ENCODE measurements at regions not wholly inside any gene's neighbourhood (a gene's known extent, or its start where the extent isn't known, plus 50 kb on each side); places are given as distances from the start of the nearest gene placed in this dataset.
"Not testable (repeated sequence)": the region's sequence is repeated elsewhere in the genome, so short reads cannot be mapped to it uniquely, and the experiment has no call there.

DNA sequence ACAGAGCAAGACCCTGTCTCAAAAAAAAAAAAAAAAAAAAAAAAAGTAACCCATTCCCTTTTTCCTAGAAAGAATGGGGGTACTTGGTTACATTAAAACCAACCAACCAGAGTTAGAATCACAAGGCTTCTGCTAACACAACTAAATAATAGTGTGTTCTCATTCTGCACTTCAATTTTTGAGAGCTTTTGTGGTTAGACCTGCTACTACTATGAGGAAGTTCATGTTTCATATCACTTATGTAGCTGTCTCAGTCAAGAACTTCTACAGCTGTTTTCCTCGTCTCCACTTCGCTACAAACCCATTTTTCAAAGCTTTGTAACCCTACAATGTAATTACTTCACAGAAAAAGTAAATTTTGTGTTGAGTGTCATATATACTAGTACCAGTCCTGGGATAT is 58.3 kb downstream of the PDHA2 start:
- DNase-seq, result no peak

DNA sequence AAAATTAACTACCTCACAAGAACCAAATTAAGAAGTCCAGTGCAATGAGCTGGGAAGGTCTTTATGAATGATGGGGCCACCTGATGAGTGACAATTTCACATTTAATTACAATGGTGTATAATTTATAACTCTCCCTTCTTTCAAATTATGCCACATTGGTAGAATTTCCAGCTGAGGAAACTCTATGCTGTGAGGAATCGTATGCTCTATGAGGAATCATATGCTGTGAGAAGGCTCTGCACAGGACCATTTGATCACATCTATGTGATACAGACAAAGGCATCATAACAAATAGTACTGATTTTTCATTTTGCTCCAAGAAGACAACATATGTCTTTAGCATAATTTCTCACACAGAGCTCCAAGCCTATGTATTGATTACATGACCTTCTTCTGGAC is 69.3 kb downstream of the PDHA2 start:
- DNase-seq, result no peak

DNA sequence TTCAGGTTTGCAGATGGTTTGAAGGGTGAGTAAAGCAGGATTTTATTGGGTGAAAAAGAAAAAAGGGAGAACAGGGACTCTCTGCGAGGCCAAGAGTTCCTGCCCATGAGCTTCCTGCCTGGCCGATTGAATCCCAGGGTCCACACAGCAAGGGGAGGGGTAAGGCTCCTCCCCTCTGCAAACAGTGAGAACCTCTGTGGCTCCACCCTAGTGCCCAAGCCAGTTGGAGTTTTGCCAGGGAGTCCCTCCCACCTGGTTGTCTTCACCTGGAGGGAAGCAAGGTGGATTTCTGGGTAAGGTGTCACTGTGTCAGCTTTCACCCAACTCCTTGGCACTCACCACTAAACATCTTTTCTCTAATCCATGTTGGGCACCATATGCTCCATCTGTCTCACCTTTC is 70.9 kb downstream of the PDHA2 start:
- DNase-seq, result no peak

- DNase-seq, result no peak
Observed at GRCh38 chr4:95921470-95921869, 81.6 kb downstream of the PDHA2 start.

- DNase-seq, result no peak
Observed at GRCh38 chr4:95929448-95930064, 89.7 kb downstream of the PDHA2 start.

DNA sequence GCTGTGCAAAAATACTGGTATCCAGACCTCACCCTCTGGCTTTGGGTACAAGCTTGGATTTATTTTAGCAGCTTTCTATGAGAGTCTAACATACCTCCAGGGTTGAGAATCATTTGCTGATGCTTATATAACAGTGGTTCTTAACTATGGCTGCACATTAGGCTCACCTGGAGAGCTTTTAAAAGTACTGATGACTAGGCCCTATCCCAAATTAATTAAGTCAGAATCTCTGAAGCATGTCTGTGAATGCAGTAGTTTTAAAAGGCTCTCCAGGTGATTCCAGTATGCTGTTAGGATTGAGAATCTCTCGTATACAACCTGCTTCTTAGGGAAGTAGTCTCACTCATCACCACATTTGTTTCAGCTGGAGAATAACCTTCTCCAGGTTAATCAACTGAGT is 99.2 kb downstream of the PDHA2 start:
- no peak for DNase-seq

- no peak for DNase-seq
Observed at GRCh38 chr4:95949136-95949765, 109.4 kb downstream of the PDHA2 start.

- no peak for DNase-seq
Observed at GRCh38 chr4:95949808-95950207, 109.9 kb downstream of the PDHA2 start.

DNA sequence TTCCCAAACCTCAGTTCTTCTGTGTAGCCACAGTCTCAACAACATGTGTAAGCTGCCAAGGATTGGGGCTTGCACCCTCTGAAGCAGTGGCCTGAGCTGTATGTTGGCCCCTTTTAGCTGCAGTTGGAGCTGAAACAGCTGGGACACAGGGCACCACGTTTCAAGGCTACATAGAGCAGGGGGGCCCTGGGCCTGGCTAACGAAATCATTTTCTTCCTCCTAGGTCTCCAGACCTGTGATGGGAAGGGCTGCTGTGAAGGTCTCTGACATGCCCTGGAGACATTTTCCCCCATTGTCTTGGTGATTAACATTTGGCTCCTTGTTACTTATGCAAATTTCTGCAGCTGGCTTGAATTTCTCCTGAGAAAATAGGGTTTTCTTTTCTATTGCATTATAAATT is 112.6 kb downstream of the PDHA2 start:
- not testable (repeated sequence) for DNase-seq

DNA sequence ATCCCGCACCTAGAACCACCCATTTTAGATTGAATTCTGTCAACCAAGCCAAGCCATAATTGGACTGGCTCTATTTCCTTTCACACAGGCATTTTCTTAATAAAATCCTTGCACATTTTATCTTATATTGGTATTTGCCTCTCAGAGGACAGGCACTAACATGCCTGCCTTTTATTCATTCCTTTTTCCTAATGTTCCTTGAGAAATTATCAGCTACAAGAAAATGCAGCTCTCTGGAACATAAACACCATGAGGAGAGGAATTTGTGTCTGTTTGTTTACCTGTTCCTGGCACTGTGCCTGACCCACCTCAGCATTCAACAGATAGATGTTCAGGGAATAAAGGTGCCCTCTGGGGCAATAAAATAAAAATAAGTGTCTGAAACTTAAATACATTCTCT is 116.2 kb downstream of the PDHA2 start:
- DNase-seq, result no peak

DNA sequence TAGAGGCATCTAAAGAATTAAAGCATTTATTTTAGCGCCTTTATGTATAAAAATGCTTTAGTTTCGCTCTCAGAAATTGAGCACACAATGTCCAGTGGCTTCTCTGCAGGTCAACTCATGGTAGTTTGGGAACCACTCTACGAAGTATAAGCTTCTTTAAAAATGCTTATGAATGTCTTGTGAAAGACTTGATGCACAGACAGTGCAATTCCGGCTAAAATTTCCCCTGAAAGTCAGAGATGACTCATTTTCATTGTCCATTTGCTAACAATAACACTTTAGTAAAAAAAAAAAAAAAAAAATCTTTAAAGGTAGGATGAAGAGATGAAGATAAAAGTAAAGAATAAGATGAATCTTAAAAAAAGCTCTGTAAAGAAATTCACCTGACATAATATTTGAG is 117.2 kb downstream of the PDHA2 start:
- DNase-seq, result no peak

DNA sequence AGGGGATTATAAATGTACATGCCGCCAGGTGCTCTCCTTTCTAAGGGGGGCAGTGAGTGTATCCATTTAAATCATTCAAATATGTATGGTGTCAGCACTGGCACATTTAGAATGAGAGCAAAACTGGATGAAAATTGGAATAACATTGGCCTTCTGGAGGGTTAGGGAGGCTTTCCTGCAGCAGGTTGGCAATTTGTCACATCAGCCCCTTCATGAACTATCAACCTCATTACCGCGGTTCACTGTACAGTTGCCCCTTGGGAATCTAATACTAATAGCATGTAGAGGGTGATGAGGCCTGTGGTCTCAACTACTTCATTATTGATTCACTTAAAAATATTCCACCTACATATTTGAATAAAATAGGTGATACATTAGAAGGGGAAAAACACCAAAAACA is 117.9 kb downstream of the PDHA2 start:
- no peak for DNase-seq

- DNase-seq, result no peak
Observed at GRCh38 chr4:95959182-95959581, 119.3 kb downstream of the PDHA2 start.

DNA sequence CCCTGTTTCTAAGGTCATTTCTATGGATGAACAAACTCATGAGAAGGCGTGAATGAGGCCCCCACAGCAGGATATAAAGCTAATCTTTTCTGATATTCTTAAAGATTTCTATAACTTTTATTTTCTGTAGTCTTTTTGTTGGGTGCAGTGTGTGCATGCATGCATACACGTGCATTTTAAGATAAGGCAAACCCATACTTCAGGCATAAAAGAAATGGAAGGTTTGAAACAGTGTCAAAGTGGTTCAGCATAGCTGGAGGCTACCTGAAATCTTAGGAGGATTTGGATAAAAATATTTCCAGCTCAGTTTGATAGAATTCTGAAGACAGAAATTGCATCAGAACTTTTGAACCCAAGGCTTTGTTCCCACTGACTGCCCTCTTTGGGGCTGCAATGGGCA is 119.7 kb downstream of the PDHA2 start:
- DNase-seq, result no peak

- DNase-seq, result no peak
Observed at GRCh38 chr4:95963456-95963855, 123.6 kb downstream of the PDHA2 start.

GRCh38 chr4:95979961-95980876 is 140.3 kb downstream of the PDHA2 start:
- DNase-seq, result no peak

GRCh38 chr4:95980877-95981360 is 141.0 kb downstream of the PDHA2 start:
- DNase-seq, result no peak

GRCh38 chr4:95981591-95981990 is 141.7 kb downstream of the PDHA2 start:
- DNase-seq, result no peak

DNA sequence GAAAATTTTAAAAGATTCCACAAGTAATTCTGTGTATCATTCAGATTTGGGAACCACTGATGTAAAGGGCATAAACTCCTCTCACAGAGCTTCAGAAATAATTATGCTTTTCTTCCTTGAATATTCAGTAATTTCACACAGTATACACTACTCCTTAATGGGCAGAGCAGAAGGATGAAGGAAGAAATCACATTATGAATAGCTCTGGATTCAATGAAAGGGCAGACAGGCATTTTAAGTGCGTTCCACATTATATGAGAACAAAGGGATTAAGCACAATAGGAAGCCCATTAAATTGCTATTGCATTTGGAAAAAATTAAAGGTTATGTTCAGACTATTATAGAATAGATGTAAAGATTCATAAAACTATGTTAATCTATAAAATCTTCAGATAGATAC is 142.6 kb downstream of the PDHA2 start:
- no peak for DNase-seq

DNA sequence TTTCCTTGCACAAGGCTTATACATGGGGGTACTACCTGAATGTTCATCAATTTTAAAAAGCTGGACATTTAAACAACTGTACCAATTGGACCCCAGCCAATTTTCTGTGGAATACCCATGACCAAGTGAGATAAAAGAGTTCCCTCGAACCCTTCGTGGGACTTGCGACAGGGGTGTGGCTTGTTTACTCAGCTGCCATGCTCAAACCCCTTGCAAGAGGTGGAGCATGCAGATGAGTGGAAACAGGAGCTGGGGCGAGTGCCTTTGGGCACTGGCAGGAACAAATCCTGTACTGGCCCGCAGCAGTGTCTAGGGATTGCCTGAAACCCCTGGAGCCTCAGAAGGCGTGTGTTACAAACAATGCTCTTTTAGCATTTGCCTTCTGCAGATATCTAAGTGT is 144.2 kb downstream of the PDHA2 start:
- DNase-seq, result no peak

- no peak for DNase-seq
Observed at GRCh38 chr4:95985051-95985450, 145.2 kb downstream of the PDHA2 start.

DNA sequence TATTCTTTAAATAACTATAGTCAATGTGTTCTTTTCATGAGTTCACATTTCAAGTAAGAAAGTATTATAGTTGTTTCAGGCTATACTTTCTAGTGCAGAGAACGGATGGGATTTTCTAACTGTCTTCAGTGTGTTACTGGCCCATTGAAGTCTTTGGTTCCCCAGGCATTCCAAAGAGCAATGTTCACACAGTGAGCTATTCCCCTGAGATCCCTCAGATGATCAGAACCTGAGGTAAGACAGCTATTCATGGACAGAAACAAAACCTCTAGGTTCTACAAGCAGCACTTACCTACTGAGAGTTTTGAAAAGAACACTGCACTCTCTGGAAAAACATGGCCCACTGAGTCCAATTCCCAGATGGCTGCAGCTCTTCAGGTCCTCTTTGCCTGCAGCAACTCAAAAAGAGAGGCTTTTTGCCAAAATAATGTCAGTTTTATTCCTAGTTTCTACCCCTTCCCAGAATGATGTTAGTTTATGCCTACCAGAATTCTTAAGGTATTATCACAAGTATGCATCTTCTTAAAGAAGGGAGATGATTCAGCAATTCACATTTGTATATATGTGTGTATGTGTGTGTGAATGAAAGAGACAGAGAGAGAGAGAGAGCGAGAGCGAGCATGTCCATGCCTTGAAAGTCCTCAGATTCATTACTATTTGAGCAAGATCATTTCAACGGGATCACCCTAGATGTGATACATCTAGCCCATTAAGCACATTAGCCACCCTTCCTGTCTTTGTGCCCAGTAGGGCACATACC is 146.1 kb downstream of the PDHA2 start:
- DNase-seq, result no peak

GRCh38 chr4:95987851-95988250 is 148.0 kb downstream of the PDHA2 start:
- DNase-seq, result no peak

All from NCI-H1417 treated with DMSO at 0.1 percent for 48 hours (cell line).